K562 (cell line): ENCODE measurements at regions not wholly inside any gene's neighbourhood (a gene's known extent, or its start where the extent isn't known, plus 50 kb on each side); places are given as distances from the start of the nearest gene placed in this dataset.

Source experiments
- CHD7 ChIP-seq: fragments of 200-600 bp; sonication (generic); IDR thresholded peaks from one replicate; pipeline ENCODE4 v1.6.1; 2012; ENCODE audit warnings: mild to moderate bottlenecking, low read depth, low read length, inconsistent platforms
- HNRNPH1 ChIP-seq: fragments of 200-400 bp; formaldehyde crosslinking; optimal IDR thresholded peaks from 2 replicates; pipeline ENCODE3; 2017; ENCODE audit warnings: low read depth, mild to moderate bottlenecking, low read length, moderate library complexity
- HNRNPUL1 ChIP-seq: fragments of 200-400 bp; formaldehyde crosslinking; IDR thresholded peaks from 2 replicates; pipeline ENCODE4 v1.6.1; 2017; ENCODE audit warnings: low read length
- JUND ChIP-seq, 2 experiments: IDR thresholded peaks; 2 replicates in 1 of 2; 3 replicates in 1 of 2; pipeline ENCODE4 v1.6.1; 2011; ENCODE audit warnings: borderline replicate concordance in 2 of 2, low read depth in 2 of 2, low read length in 2 of 2, improper control_type of control experiment in 1 of 2, missing biosample characterization in 1 of 2, missing genetic modification characterization in 1 of 2, missing genetic modification reagents in 1 of 2
- MAZ ChIP-seq, 2 experiments: fragments of 450-650 bp in 1 of 2; sonication (generic) in 1 of 2; formaldehyde crosslinking; IDR thresholded peaks in 1 of 2; conservative IDR thresholded peaks in 1 of 2; 2 replicates each; pipeline versions ENCODE4 v1.4.0 to v1.5.0; 2020; ENCODE audit warnings: mild to moderate bottlenecking in 1 of 2, missing genetic modification reagents in 1 of 2
- NEUROD1 ChIP-seq: fragments of 150-350 bp; IDR thresholded peaks from 2 replicates; pipeline ENCODE4 v1.6.1; 2014; ENCODE audit warnings: borderline replicate concordance, low read length, low read depth; ENCODE audit not compliant: partially characterized antibody
- PHF21A ChIP-seq: fragments of 450-650 bp; IDR thresholded peaks from 2 replicates; pipeline ENCODE4 v1.6.1; 2017; ENCODE audit warnings: low read depth, borderline replicate concordance
- RAD51 ChIP-seq: fragments of 450-650 bp; IDR thresholded peaks from 2 replicates; pipeline ENCODE4 v1.7.1; 2016; ENCODE audit warnings: low read depth, mild to moderate bottlenecking, borderline replicate concordance
- RBM15 ChIP-seq: fragments of 200-400 bp; formaldehyde crosslinking; IDR thresholded peaks from 2 replicates; pipeline ENCODE4 v1.6.1; 2018; ENCODE audit warnings: mild to moderate bottlenecking, low read length, moderate library complexity; ENCODE audit not compliant: insufficient read depth
- RBM25 ChIP-seq: fragments of 200-400 bp; formaldehyde crosslinking; IDR thresholded peaks from 2 replicates; pipeline ENCODE4 v1.6.1; 2018; ENCODE audit warnings: low read length, low read depth, moderate library complexity; ENCODE audit not compliant: severe bottlenecking
- ZNF174 ChIP-seq: fragments of 250-450 bp; sonication (Bioruptor Pico); IDR thresholded peaks from 2 replicates; pipeline ENCODE4 v1.4.0; 2020; ENCODE audit warnings: mild to moderate bottlenecking
- ZNF212 ChIP-seq: fragments of 450-650 bp; formaldehyde crosslinking; IDR thresholded peaks from 2 replicates; pipeline ENCODE4 v1.4.0; 2020; ENCODE audit warnings: mild to moderate bottlenecking
- ZNF586 ChIP-seq: fragments of 450-650 bp; formaldehyde crosslinking; conservative IDR thresholded peaks from 2 replicates; pipeline ENCODE4 v1.4.0; 2020; ENCODE audit warnings: mild to moderate bottlenecking, moderate library complexity
- ZNF75A ChIP-seq: fragments of 450-650 bp; formaldehyde crosslinking; IDR thresholded peaks from 2 replicates; pipeline ENCODE4 v1.4.0; 2020; ENCODE audit warnings: mild to moderate bottlenecking
- ZZZ3 ChIP-seq: fragments of 450-650 bp; IDR thresholded peaks from 2 replicates; pipeline ENCODE4 v1.6.1; 2016; ENCODE audit warnings: antibody characterized with exemption, mild to moderate bottlenecking, moderate library complexity

DNA sequence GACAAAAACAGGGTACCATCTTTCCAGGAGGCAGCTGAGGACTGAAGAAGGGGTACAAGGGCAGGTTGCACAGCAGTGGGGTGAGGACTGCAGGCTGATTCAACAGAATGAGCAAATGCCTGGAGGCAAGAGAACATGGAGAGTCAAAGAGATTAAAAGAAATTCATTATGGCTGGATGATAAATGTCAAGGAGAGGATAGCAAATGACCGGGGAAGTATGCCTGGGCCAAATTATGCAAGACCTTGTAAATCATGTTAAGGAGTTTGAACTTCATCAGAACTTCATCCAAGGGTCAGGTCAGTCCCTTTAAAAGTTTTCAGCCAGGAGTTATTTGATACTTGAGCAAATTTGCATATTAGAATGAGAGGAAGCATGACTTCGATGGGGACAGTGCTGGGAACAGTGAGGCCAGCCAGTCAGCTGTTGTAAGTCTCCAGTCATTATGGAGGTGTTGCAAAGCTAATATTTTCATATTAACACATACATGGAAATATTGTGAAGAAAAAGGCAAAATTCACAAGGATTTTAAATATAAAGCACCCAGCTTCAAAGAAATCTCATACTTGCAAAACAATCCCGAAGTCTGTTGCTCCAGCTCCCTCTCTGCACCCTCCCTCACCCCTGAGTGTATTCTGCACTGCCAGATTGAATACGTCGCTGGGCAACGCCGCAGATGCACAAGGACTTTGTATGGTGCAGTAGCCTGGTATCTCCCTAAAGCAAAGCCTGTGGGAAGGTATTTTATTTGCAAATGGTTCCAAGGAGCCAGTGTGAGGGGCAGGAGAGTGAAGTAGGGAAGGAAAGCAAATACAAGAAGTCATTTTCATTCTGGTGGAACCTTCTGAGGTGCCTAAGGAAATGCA lies 509.8 kb upstream of the TLE4 start (continued):
- TF ChIP-seq CHD7 (no peak), HNRNPH1 (no peak), RBM15 (no peak), PHF21A (no peak), JUND (IDR thresholded peaks at IDR 0.05; ENCODE audit: borderline replicate concordance, low read depth, low read length) (no peak), JUND (tag; IDR thresholded peaks at IDR 0.05; ENCODE audit: borderline replicate concordance, low read depth, low read length) (no peak), MAZ (CRISPR knock-in tag; conservative IDR thresholded peaks at IDR 0.05 in 1 of 2, IDR thresholded peaks at IDR 0.05 in 1 of 2) (no peak), ZNF212 (CRISPR knock-in tag) (no peak), NEUROD1 (no peak), RBM25 (no peak), RAD51 (no peak), ZNF174 (CRISPR knock-in tag) (no peak), ZNF586 (no peak), ZZZ3 (no peak), HNRNPUL1 (no peak), ZNF75A (CRISPR knock-in tag) (no peak)
- TF ChIP-seq, all 486 proteins: peak for 0
